ENCODE measurements at regions not wholly inside any gene's neighbourhood (a gene's known extent, or its start where the extent isn't known, plus 50 kb on each side); places are given as distances from the start of the nearest gene placed in this dataset.

DNA sequence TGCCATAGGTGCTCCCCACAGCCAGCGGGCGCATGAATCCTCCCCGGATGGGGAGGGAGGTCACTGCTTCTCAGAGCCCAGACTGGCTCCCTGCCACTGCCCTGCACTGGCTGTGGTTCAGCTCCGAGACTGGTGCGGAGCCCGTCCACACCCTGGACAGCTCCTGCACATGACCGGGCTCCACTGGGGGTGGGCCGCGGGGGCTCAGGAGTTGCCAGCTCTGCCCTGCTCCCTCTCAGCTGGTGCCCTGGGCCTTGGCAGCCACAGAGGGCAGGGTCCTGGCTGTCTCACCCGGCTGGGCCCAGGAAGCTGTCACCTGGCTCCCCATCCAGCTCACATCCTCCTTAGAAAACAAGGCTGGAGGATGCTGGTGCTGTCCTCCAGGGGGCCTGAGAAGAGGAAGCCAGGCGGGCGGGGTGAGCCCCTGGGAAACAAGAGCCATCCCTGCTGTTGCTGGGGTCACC is 64.9 kb upstream of the ADRA2C start:
- no CpG with 5 or more reads among the region's 12 CpGs for WGBS, 2 donors
- H3K27me3 ChIP-seq, result peaks cover 0 to 97% (median 4%) of the 10 kb centered on the region in 4 donors
- TF ChIP-seq POLR2A (IDR thresholded peaks at IDR 0.05), result no peak
- intact Hi-C loops (cut with DNase I), result no loop called here
- H3K4me1 ChIP-seq, result no peaks in the 10 kb centered on the region
- peaks cover 0 to 9% (median 0%) of the 10 kb centered on the region in 3 donors for H3K9me3 ChIP-seq
- no peak overlapping the region for H3K27ac ChIP-seq
- no peaks in the 10 kb centered on the region for H3K36me3 ChIP-seq
- no peak for DNase-seq
- no peak overlapping the region for H3K4me3 ChIP-seq

DNA sequence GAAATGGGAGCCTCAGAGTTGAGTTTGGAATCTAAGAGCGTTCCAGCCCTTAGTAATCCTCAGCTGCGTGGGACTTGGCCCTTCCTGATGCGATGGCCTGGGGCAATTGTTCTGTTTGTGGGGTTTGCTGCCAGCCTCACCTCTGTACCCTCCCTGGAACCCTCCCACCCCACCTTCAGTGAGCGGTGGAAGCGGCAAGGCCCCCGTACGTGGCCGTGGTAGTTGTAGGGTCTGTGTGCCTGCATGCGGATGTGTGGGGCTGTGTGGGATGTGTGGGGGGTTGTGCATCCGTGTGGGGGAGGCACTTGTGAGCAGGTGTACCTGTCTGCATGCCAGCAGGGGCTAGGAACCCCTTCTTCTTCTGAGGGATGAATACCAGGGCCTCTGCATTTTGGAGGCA is 65.4 kb upstream of the ADRA2C start:
- TF ChIP-seq, protein P1, sequence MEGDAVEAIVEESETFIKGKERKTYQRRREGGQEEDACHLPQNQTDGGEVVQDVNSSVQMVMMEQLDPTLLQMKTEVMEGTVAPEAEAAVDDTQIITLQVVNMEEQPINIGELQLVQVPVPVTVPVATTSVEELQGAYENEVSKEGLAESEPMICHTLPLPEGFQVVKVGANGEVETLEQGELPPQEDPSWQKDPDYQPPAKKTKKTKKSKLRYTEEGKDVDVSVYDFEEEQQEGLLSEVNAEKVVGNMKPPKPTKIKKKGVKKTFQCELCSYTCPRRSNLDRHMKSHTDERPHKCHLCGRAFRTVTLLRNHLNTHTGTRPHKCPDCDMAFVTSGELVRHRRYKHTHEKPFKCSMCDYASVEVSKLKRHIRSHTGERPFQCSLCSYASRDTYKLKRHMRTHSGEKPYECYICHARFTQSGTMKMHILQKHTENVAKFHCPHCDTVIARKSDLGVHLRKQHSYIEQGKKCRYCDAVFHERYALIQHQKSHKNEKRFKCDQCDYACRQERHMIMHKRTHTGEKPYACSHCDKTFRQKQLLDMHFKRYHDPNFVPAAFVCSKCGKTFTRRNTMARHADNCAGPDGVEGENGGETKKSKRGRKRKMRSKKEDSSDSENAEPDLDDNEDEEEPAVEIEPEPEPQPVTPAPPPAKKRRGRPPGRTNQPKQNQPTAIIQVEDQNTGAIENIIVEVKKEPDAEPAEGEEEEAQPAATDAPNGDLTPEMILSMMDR (IDR thresholded peaks at IDR 0.05), result no peak
- TF ChIP-seq POLR2A (IDR thresholded peaks at IDR 0.05), result no peak
- peaks cover 0 to 9% (median 0%) of the 10 kb centered on the region in 3 donors for H3K9me3 ChIP-seq
- intact Hi-C loops (cut with DNase I), result no loop called here
- DNase-seq, result no peak
- H3K27me3 ChIP-seq, result peaks cover 0 to 96% (median 4%) of the 10 kb centered on the region in 4 donors
- WGBS, 2 donors, result 60 to 63% methylated on average over 5 to 9 of the region's 10 CpGs
- H3K4me1 ChIP-seq, result no peaks in the 10 kb centered on the region
- H3K27ac ChIP-seq, result no peak overlapping the region
- no peak overlapping the region for H3K4me3 ChIP-seq
- H3K36me3 ChIP-seq, result no peaks in the 10 kb centered on the region

DNA sequence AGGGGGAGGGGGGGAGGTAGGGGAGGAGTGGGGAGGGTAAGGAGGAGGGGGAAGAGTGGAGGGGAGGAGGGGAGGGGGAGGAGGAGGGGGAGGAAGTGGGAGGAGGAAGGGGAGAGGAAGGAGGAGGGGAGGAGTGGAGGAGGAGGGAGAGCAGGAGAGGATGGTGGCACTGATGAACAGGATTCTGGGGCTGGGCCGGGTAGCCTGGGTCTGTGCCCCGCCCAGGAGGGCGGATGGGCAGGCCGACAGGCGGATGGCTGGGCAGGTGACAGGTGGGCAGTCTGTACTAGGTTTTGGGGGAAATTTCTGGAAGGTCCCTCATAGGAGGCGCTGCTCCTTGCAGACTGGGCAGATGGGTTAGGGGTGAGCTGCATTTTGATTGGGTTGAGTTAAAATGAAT is 66.0 kb upstream of the ADRA2C start:
- Histone ChIP-seq H3K4me1 (no peaks in the 10 kb centered on the region), H3K27me3 (peaks cover 0 to 94% (median 4%) of the 10 kb centered on the region in 4 donors), H3K9me3 (peaks cover 0 to 9% (median 0%) of the 10 kb centered on the region in 3 donors), H3K27ac (no peak overlapping the region), H3K4me3 (no peak overlapping the region), H3K36me3 (no peaks in the 10 kb centered on the region)
- 41 to 64% methylated on average over 6 of the region's 6 CpGs for WGBS, 2 donors
- intact Hi-C loops (cut with DNase I), result no loop called here
- no peak for TF ChIP-seq POLR2A (IDR thresholded peaks at IDR 0.05)
- TF ChIP-seq, protein P1 (IDR thresholded peaks at IDR 0.05), result no peak
- DNase-seq, result no peak

DNA sequence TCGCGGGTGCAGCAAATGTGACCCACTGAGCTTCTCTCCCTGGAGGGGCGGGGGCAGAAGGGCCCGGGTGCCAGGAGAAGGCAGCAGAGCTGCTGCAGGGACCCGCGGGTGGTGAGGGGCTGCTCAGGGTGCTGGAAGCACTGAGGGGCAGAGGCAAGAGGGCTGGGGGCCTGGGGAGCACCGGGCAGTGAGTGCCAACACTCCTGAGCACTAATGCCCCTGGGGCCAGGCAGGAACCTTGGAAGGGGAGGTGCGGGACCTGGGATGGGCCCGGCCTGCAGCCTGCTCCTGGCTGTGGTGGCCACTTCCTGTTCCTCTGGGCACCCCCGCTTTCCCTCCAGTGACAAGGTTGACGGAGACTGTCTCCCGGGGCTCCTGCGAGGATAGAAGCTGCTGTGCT is 66.5 kb upstream of the ADRA2C start:
- no peak for DNase-seq
- intact Hi-C loops (cut with DNase I), result no loop called here

DNA sequence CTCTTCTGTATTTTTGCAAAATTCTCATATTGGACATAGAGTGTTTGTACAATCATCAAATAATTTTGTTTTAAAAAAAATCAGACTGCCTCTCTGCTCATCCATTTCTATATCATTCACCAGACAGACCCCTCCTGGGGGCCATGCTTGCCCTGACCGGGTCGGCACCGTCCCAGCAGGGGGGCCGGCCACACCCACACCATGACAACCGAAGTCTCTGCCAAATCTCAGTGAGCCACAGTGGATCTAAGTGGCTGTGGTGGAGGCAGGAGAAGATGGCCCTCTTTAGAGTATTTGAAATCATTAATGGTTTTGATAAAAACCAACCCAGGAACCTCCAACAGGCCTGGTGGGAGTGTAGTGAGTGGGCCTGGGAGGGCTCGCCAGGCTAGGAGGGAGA is 66.9 kb upstream of the ADRA2C start:
- Histone ChIP-seq H3K9me3 (peaks cover 0 to 9% (median 0%) of the 10 kb centered on the region in 3 donors), H3K27ac (no peak overlapping the region), H3K4me3 (no peak overlapping the region), H3K36me3 (no peaks in the 10 kb centered on the region), H3K4me1 (no peaks in the 10 kb centered on the region), H3K27me3 (peaks cover 0 to 88% (median 4%) of the 10 kb centered on the region in 4 donors)
- DNase-seq, result no peak
- TF ChIP-seq, protein P1 (IDR thresholded peaks at IDR 0.05), result no peak
- no peak for TF ChIP-seq POLR2A (IDR thresholded peaks at IDR 0.05)
- WGBS, 2 donors, result 59 to 100% methylated on average over 2 to 5 of the region's 6 CpGs
- intact Hi-C loops (cut with DNase I), result no loop called here

More for the DNA sequence above, 66.5 kb upstream of the ADRA2C start:
- Histone ChIP-seq H3K4me1 (no peaks in the 10 kb centered on the region), H3K27ac (no peak overlapping the region), H3K36me3 (no peaks in the 10 kb centered on the region), H3K27me3 (peaks cover 0 to 92% (median 4%) of the 10 kb centered on the region in 4 donors), H3K9me3 (peaks cover 0 to 9% (median 0%) of the 10 kb centered on the region in 3 donors), H3K4me3 (no peak overlapping the region)
- WGBS, 2 donors, result 67 to 88% methylated on average over 7 to 8 of the region's 13 CpGs
- TF ChIP-seq, protein P1 (IDR thresholded peaks at IDR 0.05), result no peak
- no peak for TF ChIP-seq POLR2A (IDR thresholded peaks at IDR 0.05)

DNA sequence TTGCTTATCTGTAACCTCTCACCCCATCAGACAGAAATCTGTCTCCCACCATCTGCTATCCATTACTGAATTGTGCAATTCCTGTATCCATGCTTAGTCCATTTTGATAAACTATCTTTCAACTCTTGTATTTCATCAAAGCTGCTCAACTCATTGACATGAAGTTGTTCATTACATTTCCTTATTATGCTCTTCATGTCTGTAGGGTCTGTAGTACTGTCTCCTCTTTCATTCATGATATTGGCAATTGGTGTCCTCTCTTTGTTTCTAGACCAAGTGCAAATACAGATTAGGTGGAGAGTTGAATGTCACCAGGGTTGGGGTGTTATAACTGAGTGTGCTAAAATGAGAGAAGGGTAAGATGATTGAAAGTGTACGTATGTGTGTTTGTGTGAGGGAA is 69.2 kb upstream of the ADRA2C start:
- Histone ChIP-seq H3K27ac (no peak overlapping the region), H3K27me3 (peaks cover 0 to 66% (median 0%) of the 10 kb centered on the region in 4 donors), H3K36me3 (no peaks in the 10 kb centered on the region), H3K9me3 (peaks cover 0 to 9% (median 0%) of the 10 kb centered on the region in 3 donors), H3K4me3 (no peak overlapping the region), H3K4me1 (no peaks in the 10 kb centered on the region)
- 70 to 100% methylated on average over 1 of the region's 1 CpG for WGBS, 2 donors
- DNase-seq, result no peak
- intact Hi-C loops (cut with DNase I), result no loop called here
- TF ChIP-seq POLR2A (IDR thresholded peaks at IDR 0.05), result no peak
- TF ChIP-seq, protein P1 (IDR thresholded peaks at IDR 0.05), result no peak
